ENCODE measurements at regions not wholly inside any gene's neighbourhood (a gene's known extent, or its start where the extent isn't known, plus 50 kb on each side); places are given as distances from the start of the nearest gene placed in this dataset.
"Not testable (repeated sequence)": the region's sequence is repeated elsewhere in the genome, so short reads cannot be mapped to it uniquely, and the experiment has no call there.

DNA sequence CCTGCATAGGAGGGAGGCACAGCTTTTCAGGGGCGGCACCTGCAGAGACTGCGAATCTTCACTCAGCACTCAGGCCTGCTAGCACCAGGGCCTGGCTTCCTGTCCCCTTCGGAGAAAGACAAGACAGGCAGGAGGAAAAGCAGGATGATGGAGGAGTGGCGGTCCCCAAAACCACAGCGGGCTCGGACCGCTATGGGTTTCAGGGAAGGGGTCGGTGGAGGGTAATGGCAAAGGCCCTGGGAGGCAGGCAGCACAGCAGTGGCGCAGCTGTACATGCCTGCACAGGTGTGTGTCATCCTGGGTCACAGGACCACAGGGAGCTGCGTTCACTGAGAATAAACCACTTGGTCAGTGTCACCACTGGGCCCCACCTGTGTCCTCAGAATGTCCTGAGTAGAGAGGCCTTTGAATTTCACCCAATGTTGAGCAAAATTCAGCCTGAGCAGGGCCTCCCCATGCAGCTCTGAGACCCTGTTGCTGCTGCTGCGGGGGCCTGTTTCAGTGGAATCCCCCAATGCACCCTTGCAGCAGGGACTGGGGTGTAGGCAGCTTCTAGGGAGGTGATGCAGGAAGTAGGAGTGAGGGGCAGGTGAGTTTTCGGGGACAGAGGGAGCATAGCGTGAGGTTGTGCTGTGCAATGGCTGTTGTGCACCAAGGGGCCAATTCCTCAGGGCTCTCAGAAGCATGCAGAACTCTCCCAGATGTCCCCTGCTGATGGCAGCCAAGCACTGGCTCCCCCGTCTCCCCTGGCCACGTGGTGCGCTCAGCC is 90.6 kb upstream of the PPP2R2D start:
- DNase-seq: no peak

DNA sequence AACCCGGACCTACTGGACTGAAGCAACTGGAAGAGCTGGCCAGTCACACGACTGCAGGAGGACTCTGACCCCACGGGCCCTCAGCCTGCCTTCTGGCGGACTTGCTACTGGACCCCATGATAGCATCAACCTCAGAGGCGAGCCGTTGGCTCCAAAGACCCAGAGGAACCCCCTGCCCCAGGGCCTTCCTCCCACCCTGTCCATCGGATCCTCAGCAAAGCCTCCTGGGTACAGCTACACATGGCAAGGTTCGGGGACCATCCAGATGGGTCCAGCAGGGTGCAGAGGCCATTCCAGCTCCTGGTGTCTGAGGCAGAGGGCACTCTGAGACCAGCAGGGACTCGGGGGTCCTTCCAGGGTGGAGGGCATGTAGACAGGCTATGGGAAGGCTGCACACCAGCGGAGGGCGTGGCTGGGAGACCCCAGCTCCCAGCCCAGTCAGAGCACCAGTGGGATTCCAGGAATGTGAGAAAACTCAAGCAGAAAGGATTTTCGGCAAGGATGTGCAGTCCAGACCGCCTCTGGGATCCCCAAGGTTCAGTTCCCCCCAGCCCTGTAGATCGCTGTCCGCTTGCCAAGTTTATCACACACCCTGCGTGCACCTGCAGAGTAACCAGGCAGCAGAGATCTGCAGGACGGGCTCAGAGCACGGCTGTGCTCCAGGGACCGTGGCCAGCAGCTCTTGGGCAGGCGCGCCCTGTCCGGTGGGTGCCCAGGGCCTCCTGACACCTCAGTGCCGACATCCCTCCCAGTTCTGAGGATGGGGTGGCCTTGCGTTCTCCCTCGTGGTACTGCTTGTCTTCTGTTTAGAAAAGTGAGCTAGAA is 89.8 kb upstream of the PPP2R2D start:
- no peak for DNase-seq

DNA sequence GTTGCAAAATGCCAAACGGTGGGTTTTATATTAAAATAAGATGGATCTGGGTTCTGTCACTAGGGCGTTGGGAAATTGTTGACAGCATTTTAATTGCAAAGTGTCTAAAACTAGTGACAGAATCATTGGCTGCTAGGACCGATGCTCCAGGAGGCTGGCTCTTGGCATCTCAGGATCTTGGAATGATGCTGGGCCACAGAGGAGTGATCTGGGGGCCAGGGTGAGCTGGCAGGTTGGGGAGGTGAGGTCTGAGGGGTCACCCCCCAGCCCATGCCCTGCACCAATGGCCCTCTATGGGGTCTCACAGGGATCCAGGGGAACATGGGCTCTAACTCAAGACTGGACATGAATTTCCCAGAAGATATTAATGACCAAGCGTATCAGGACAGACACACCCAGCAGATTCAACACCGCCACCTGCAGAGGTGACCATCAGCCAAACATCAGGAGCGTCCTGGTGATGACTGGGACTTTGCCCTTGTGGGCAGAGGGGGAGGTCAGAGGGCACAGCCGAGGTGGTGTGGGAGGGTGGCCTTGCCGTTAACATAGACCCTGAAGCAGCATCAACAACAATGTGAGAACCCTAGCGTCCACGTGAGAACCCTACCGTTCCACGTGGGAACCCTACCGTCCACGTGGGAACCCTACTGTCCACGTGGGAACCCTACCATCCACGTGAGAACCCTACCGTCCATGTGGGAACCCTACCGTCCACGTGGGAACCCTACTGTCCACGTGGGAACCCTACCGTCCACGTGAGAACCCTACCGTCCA is 89.0 kb upstream of the PPP2R2D start:
- DNase-seq: no peak

- DNase-seq: no peak
Observed at GRCh38 chr10:131812736-131813604, 87.8 kb upstream of the PPP2R2D start.

GRCh38 chr10:131814567-131815265 is 86.1 kb upstream of the PPP2R2D start:
- DNase-seq: no peak

DNA sequence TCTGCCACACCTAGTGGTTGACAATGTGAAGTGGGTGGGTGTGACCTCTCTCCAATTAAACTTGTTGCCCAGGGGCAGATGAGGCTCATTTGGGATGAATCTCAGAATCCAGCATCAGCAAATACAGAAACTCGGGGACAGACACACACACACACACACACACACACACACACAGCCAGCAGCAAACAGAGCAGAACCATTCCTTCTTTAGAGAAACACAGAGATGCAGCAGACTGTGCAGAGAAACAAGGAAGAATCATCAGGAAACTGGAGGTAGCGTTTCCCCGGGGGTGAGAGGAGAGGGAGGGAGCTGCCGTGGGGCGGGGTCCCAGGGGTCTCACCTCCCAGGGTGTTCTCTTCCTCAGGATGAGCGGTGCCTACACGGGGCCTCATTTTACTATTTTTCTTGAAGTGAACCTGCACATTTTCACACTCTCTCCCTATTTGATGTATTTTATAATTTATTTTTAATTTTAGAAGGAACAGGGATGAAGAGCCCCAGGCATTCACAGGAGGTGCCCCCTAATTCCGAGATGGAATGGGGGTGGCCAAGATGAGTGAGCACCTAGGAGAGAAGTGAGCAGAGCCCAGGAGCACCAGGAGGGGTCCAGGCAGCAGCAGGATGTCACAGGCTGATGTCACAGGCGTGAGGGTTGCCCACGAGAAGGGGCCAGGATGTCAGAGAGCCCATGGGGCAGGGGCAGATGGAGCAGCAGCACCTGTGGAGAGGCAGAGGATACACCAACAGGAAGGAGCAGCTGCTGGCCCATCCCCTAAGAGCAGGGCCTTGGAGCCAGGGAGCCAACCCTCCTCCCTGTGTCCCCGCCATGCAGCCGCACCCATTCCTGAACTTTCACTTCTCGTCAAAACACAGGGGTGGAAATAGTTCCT is 85.3 kb upstream of the PPP2R2D start:
- no peak for DNase-seq

DNA sequence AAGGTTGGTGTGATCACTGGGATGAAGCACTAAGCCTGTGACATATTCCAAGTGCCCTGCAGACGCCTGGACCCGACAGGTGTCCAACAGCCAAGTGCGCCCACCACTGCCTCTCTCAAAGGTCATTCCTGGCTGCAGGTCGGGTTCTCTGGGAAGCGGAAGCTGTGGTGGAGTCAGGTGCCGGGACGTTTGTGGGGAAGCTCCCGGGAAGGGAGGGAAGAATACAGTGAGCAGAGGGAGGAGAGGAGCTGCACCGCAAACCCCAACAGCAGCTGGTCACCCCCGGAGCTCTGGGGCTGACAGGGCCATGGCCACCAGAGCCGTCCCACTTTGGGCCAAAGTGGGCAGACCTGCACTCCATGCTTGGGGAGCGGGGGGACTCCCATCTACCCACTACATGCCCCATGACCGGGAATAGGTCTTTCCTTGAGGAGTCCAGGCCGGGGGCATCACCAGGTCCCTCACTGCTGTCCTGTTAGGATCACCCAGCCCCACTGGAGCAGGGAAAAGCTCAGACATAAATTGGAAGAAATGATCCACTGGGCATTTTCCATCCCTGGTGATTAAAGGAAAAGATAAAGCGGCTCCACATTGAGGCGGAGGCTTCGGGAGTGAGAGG is 84.5 kb upstream of the PPP2R2D start:
- DNase-seq: no peak

DNA sequence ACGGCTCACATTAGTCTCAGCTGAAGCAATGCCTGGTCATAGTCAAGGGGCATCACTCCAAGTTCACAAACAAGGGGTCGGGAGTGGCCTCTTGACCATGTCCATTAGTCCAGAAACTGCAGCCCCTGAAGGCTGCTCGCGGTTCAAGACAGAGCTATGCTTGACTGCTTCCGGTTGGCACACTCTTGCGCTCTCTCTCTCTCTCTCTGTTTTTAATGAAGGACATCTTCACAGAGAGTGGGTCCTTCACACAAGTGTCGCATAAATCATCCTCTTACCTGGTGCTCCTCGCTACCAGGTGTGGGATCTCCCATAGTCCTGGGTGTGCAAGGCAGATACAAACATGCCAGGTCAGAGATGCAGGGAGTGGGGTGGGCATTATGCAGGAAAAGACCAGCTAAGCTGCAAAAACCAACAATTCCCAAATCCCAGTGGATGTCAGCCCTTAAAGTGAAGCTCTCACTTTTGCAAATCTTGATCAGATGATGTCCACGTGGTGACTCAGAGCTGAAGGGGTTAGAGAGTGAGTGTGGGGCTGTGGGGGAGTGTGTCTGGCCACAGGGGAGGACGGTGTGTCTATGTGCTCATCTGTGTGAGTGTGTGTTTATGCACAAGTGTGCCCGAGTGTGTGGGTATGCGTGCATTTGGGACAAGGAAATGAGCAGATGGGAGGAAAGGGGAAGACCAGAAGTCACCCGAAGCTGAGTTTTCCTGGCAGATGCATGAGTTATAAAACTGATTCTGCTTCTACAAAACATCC is 83.7 kb upstream of the PPP2R2D start:
- no peak for DNase-seq

DNA sequence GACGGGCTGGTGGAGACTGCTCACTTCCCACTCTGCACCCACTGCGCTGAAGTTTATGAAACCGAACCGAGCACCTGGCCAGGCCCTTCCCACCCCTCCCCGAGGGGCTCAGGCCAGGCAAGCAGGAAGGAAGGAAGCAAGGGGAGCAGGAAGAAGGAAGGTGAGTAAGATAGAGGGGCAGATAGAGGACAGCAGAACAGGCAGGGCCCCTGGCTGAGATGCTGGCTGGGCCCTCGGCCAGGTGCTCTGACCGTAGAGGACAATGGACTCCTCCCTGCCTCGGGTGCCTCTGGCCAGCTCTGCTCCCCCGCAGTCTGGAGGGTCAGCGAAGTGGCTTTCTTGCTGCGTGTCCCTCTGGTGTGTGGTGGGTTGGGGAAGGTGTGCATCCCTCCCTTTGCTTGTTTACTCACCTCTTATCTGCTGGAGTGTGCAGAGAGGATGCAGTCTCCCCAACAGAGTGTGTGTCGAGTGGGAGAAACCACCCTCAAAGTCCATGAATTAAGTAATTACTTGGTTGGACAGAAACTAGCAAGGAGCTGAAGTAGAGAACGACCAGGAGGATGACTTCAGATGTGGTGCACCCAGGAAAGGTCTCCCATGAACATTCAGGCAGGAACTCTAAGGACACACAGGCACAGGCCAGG is 82.8 kb upstream of the PPP2R2D start:
- no peak for DNase-seq

GRCh38 chr10:131818510-131819234 is 82.1 kb upstream of the PPP2R2D start:
- no peak for DNase-seq

GRCh38 chr10:131819241-131820072 is 81.4 kb upstream of the PPP2R2D start:
- no peak for DNase-seq

- DNase-seq: no peak
Observed at GRCh38 chr10:131820626-131821025, 80.2 kb upstream of the PPP2R2D start.

DNA sequence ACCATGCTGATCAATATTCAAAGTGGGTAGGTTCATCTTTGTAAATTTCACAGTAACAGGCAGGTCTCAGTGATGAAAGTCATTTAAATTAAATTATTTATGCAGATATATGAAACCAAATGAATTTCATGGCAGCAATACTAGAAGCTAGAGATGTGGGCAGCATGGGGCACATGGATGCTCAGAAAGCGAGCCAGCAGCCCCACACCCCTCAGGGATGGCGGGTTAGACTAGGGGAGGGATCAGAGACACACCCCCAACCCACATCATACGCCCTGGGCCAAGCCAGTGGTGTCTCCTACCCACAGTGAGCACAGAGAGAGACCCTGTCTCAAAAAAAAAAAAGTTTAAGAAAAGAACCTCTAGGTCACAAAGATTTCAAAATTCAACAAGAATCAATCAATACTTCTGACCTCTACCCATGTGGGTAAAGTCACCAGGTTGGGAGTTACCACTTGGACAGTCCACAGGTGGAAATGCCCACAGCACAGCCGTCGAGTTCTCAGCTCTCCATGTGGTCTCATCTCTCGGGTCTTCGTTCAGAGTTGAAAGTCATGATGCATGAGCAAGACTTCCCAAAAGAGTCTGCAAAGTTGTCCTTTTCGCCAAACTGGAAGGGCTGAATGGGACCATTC is 79.3 kb upstream of the PPP2R2D start:
- DNase-seq: no peak

DNA sequence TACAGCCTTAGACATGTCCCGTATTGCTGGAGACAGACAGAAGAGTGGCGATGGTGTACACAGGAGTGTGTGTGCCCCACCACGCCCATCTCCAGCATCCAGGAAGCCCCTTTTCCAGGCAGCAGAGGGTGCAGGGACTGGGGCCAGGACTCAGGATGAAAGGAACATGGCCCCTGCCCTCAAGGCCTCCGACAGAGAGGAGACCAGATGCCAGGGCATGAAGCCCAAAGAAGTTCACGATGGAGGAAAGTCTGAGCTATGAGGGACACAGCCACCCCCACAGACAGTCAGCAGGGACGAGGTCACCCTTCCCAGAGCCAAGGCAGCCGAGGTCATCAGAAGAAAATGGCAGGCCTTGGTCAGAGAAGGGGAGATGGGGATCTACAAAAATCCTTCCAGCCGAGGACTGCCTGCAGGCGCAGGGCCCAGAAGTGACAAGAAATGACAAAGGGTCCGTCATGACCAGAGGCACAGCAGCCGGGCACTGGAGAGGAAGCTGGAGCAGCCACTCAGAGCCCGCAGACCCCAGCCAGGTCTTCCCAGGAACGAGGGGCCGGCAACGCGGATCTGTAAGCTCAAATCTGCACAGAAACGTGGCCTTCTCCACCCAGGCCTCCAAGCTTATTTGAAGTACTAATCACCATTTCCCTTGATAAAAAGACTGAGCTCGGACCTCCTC is 78.7 kb upstream of the PPP2R2D start:
- DNase-seq: no peak

- DNase-seq: no peak
Observed at GRCh38 chr10:131822692-131823245, 78.0 kb upstream of the PPP2R2D start.

- not testable (repeated sequence) for DNase-seq
Observed at GRCh38 chr10:131823601-131824099, 77.2 kb upstream of the PPP2R2D start.
